AG09319 (cell line): ENCODE measurements at regions not wholly inside any gene's neighbourhood (a gene's known extent, or its start where the extent isn't known, plus 50 kb on each side); places are given as distances from the start of the nearest gene placed in this dataset.

Source experiments
- DNase-seq: peaks from one replicate; pipeline ENCODE4 v3.0.0-alpha.2; 2010; ENCODE audit warnings: low read depth; ENCODE audit errors: extremely low read depth
- TF ChIP-seq, protein P1 (sequence below): IDR thresholded peaks from 2 replicates; pipeline ENCODE4 v1.5.1; 2011; ENCODE audit warnings: low read depth, mild to moderate bottlenecking, inconsistent platforms, low read length, moderate library complexity

DNA sequence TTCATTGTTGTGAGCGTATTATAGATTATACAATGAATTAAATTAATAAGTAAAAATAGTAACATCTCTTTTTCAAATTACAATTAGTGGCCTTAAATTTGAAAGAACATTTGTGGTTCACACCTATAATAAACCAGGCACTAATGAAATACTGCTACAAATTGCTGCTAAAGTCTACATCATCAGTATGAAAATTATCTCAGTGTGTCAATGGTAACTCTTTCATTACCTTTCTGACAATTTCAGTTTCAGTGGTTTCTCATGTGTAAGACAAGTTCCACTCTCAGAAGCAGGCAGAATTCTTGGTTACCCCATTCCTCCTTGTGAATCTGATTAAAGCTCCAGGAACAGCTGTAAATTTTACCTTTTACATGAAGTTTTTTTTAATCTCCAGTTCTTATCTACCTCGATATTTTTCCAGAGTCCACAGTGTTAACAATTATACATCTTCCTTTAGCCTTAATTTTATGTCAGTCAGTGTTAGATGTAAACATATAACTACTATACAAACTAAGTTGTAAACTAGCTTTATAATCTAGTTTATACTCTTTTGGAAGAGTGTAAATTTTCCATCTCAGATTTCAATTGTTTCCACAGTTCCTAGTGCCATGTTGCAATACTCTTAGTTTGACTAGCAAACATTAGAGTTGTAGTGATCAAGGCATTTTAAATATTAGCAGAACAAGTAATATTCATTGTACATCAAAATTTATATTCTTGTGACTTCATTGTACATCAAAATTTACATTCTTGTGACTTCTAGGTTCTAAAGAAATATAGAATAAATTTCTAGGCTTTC lies 1038.4 kb downstream of the EPHA7 start:
- no peak for DNase-seq
- TF ChIP-seq, protein P1, sequence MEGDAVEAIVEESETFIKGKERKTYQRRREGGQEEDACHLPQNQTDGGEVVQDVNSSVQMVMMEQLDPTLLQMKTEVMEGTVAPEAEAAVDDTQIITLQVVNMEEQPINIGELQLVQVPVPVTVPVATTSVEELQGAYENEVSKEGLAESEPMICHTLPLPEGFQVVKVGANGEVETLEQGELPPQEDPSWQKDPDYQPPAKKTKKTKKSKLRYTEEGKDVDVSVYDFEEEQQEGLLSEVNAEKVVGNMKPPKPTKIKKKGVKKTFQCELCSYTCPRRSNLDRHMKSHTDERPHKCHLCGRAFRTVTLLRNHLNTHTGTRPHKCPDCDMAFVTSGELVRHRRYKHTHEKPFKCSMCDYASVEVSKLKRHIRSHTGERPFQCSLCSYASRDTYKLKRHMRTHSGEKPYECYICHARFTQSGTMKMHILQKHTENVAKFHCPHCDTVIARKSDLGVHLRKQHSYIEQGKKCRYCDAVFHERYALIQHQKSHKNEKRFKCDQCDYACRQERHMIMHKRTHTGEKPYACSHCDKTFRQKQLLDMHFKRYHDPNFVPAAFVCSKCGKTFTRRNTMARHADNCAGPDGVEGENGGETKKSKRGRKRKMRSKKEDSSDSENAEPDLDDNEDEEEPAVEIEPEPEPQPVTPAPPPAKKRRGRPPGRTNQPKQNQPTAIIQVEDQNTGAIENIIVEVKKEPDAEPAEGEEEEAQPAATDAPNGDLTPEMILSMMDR: no peak

DNA sequence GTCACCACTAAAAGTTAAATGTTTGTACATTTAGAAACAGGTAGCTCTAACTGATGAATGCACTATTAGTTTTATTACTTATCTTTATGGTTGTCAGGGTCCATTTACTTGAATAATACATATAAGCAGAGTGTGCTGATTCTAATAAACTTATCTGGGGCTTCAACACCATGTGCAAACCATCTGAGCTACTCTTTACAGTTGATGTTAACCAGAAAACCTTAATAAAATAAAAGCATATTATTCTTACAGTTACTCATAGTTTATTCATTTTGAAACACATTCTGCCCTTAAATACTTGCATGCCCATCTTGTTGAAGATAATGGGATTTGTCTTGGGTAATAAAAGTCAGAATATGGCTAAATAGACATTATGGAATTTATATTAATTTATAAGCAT lies 1042.2 kb downstream of the EPHA7 start:
- TF ChIP-seq, protein P1: no peak
- DNase-seq: no peak

DNA sequence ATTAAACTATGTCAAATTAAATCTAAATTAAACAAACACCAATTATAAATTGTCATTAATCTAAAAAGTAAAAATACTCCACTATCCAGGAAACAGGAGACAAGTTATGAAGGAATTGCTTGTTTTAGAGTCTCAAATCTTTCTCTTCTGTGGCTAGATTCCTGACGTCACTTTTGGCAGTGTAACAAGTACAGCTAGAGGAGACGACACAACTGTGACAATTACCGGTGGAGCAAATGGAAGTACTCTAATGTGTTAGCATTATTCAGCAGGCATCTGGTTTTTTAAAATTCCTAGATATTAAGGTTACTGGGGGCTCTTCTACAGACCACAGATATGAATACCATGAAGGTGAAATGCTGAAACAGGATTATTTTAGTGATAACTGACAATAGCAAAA lies 1042.7 kb downstream of the EPHA7 start:
- DNase-seq: no peak
- TF ChIP-seq, protein P1: no peak

DNA sequence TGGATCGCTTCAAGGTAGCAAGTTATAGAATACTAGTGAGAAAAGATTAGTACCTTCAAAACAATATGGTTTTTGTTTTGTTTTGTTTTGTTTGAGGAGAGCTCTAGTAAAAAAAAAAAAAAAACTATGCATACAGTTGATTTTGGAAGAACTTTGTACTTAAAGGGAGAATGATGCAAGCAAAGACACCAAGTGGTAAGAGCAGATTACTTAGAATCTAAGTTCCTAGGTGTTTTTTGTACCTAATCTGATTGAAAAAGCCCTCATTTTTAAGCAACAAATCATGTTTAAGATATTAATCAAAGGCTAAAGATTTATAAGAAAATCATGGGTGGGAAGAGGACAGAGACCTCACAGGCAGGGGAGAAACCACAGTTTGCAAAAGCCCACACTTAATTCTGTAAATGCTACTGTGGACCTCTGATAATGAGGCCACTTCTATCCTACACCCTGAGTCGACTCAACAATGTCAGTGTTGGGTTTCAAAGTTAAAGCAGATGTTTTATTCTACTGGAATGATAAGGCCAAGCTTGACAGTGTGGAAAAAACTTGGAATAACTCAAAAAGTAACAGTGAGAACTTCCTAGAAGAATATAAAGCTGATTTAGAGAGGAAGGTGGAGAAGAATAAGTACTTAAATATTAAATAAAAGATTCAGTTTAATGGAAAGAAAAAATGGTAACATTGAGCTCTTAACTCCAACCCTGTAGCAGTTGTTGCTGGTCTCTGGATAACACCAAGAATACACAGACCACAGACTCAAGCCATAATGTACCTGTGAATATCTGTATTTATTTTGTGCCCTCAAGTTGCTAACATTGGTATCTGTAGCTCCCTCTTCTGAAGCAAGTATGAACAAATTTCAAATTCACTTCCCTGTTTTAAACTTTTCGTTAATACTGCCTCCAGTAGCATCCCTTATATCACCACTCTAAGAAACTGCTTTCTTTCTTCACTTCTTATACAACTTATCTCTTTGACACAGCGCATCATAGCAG lies 1047.8 kb downstream of the EPHA7 start:
- DNase-seq: no peak
- TF ChIP-seq, protein P1: no peak

DNA sequence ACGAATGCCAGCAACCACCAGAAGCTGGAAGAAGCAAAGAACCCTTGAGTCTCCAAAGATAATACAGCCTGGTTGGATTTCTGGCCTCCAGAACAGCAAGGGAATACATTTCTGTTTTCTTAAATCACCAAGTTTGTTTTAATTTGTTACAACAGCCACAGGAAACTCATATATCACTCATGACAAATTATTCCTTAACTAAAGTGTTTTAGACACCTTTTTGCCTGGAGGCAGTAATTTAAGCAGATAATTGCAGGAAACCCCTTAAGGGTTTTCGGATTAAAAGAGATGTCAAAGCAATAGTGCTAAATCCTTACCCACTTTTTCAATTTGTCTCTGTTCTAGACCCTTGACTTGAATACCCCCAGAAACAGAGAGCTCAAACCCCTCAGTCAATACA lies 1050.0 kb downstream of the EPHA7 start:
- TF ChIP-seq, protein P1: no peak
- DNase-seq: no peak

DNA sequence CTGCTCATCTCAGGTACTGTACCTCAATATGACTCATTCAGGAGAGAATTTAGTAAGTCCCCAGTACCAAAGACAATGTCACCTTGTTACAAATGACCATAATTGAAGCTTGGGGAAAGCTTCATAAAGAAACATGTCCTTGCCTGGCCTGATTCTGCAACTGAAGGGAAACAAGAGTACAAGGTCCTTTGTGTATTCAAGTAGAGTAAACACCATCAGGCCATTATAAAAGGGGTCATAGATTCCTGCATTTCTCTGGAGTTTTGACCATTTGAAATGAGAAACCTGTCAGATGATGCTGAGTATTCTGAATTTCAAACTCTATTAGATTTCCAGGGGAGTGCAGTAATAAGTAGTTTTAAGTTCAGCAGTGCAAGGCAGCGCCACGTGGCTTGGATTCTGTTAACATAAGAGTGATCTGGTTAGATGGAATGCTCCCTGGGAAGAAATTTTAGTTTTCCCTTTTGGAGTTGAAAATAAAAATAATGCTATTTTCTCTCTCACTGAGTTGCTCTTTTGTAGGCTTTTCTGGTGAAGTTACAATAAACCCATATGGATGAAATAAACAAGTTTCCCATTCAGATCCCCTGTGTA lies 1054.3 kb downstream of the EPHA7 start:
- no peak for DNase-seq
- TF ChIP-seq, protein P1: no peak
